Gastroesophageal sphincter (tissue), 4 donors: ENCODE measurements at regions not wholly inside any gene's neighbourhood (a gene's known extent, or its start where the extent isn't known, plus 50 kb on each side); places are given as distances from the start of the nearest gene placed in this dataset.
A peak's percentile ranks its signal among the peaks of the same experiment; 100 is the strongest.
"Not testable (repeated sequence)": the region's sequence is repeated elsewhere in the genome, so short reads cannot be mapped to it uniquely, and the experiment has no call there.

ENCODE experiments used
- ATAC-seq: fragments of 150-250 bp; one replicate; pipeline ENCODE4 v1.9.1; 2016; ENCODE audit warnings: mild to moderate bottlenecking, moderate library complexity
- H3K27ac ChIP-seq, 4 donors: fragments of 200-600 bp; sonication (generic) in 3 of 4; 1 replicate in 3 of 4; 2 replicates in 1 of 4; pipeline ENCODE4 v1.5.1; 2016 to 2019
- H3K27me3 ChIP-seq: fragments of 200-600 bp; sonication (generic); one replicate; pipeline ENCODE4 v1.5.1; 2019
- H3K36me3 ChIP-seq, 2 donors: fragments of 200-600 bp; sonication (generic); one replicate each; pipeline ENCODE4 v1.5.1; 2019; ENCODE audit warnings: control low read depth in 1 of 2
- H3K4me1 ChIP-seq, 3 donors: fragments of 200-600 bp; sonication (generic); 1 replicate in 2 of 3; 2 replicates in 1 of 3; pipeline ENCODE4 v1.5.1; 2016 to 2019; ENCODE audit warnings: control low read depth in 2 of 3
- H3K4me3 ChIP-seq, 2 donors: fragments of 200-600 bp; sonication (generic); one replicate each; pipeline ENCODE4 v1.5.1; 2019; ENCODE audit warnings: mild to moderate bottlenecking in 1 of 2, moderate library complexity in 1 of 2
- H3K9me3 ChIP-seq, 3 donors: fragments of 200-600 bp; sonication (generic); one replicate each; pipeline ENCODE4 v1.5.1; 2017 to 2019; ENCODE audit warnings: control low read depth in 2 of 3
- EP300 ChIP-seq: sonication (generic); formaldehyde crosslinking; IDR thresholded peaks from one replicate; pipeline ENCODE4 v1.6.1; 2017; ENCODE audit warnings: antibody characterized with exemption, mild to moderate bottlenecking
- POLR2A ChIP-seq, 2 donors: fragments of 450-650 bp; IDR thresholded peaks; one replicate each; pipeline ENCODE4 v1.6.1; 2017; ENCODE audit warnings: antibody characterized with exemption in 2 of 2, mild to moderate bottlenecking in 2 of 2, moderate library complexity in 1 of 2
- POLR2AphosphoS5 ChIP-seq: sonication (generic); formaldehyde crosslinking; IDR thresholded peaks from one replicate; pipeline ENCODE4 v1.6.1; 2017; ENCODE audit warnings: antibody characterized with exemption
- WGBS, 2 donors: methylation state at CpG; one replicate each; pipeline ENCODE4 v1.1.5; 2018; ENCODE audit warnings: low coverage in 1 of 2; 5-methylcytosine and 5-hydroxymethylcytosine counted together
- TF ChIP-seq, protein P1 (sequence below), 4 experiments: fragments of 200-600 bp in 2 of 4; fragments of 450-650 bp in 2 of 4; sonication (generic) in 1 of 4; IDR thresholded peaks; one replicate each; pipeline ENCODE4 v1.5.1; 2017 to 2019; ENCODE audit warnings: antibody characterized with exemption in 4 of 4, mild to moderate bottlenecking in 2 of 4, moderate library complexity in 2 of 4

DNA sequence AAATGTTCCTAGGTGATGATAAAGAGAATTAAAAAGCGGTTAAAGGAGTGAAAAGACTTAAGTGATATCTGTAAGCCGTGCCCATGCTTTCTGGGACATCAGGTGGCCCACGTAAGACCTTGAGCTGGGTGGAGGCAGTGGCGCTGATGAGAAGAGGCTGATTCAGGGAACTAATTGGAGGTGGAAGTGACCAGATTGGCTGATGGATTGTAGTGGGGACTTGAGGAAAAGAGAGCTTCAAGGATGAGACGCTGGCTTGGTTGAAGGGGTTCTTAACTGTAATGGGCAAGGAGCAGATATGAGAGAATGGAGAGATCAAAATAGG lies 69.1 kb upstream of the EP300 start:
- Histone ChIP-seq H3K9me3 (no peaks in the 10 kb centered on the region), H3K4me1 (peaks cover 2 to 27% (median 5%) of the 10 kb centered on the region in 3 donors), H3K4me3 (no peak overlapping the region), H3K36me3 (no peaks in the 10 kb centered on the region), H3K27me3 (no peaks in the 10 kb centered on the region), H3K27ac (peak overlapping the region; percentile 93 to 100 (median 97))
- 75 to 96% methylated on average over 4 to 5 of the region's 5 CpGs for WGBS, 2 donors
- no peak for TF ChIP-seq POLR2A (IDR thresholded peaks at IDR 0.05)
- no peak for ATAC-seq

DNA sequence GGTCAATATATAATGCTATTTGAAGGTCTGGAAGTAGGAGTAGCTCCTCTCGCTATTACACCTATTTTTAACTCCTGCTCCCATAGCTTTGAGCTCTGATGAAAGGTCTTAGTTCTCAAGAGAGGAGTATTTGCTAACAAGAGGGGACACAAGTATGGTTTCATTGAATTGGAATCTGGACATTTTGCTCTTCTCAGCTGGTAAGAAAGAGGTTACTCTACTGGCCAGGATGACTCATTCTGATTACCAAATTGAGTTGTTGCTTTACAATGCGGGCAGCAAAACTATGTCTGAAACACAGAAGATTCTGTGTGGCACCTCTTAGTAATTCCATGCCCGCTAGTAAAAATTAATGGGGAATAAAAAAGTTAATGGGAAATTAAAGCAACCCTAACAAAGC lies 63.6 kb upstream of the EP300 start:
- ATAC-seq = peak; percentile 76
- H3K27ac ChIP-seq = peak overlapping the region in 3 of 4 donors; percentile 5 to 29 (median 16)
- TF ChIP-seq POLR2AphosphoS5 (no peak), EP300 (no peak), POLR2A (IDR thresholded peaks at IDR 0.05) (no peak)
- TF ChIP-seq, protein P1, sequence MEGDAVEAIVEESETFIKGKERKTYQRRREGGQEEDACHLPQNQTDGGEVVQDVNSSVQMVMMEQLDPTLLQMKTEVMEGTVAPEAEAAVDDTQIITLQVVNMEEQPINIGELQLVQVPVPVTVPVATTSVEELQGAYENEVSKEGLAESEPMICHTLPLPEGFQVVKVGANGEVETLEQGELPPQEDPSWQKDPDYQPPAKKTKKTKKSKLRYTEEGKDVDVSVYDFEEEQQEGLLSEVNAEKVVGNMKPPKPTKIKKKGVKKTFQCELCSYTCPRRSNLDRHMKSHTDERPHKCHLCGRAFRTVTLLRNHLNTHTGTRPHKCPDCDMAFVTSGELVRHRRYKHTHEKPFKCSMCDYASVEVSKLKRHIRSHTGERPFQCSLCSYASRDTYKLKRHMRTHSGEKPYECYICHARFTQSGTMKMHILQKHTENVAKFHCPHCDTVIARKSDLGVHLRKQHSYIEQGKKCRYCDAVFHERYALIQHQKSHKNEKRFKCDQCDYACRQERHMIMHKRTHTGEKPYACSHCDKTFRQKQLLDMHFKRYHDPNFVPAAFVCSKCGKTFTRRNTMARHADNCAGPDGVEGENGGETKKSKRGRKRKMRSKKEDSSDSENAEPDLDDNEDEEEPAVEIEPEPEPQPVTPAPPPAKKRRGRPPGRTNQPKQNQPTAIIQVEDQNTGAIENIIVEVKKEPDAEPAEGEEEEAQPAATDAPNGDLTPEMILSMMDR (IDR thresholded peaks at IDR 0.05) = no peak
- H3K4me1 ChIP-seq = no peaks in the 10 kb centered on the region
- 64 to 81% methylated on average over 3 of the region's 3 CpGs for WGBS, 2 donors
- no peak overlapping the region for H3K4me3 ChIP-seq
- no peaks in the 10 kb centered on the region for H3K9me3 ChIP-seq
- H3K36me3 ChIP-seq = no peaks in the 10 kb centered on the region
- H3K27me3 ChIP-seq = no peaks in the 10 kb centered on the region

DNA sequence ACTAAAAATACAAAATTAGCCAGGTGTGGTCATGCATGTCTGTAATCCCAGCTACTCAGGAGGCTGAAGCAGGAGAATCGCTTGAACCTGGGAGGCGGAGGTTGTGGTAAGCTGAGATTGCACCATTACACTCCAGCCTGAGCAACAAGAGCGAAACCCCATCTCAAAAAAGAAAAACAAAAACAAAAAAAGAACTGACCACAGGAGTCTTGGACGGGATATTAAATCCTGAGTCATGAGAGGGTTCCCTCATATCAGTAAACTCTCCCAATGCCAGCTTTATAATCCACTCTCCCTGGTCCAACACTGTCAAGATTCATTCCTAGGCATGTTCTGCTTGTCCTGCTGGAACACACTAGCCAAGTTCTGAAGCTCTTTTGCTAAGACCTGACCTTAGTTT lies 61.5 kb upstream of the EP300 start:
- H3K36me3 ChIP-seq = no peaks in the 10 kb centered on the region
- TF ChIP-seq EP300 (no peak), POLR2A (IDR thresholded peaks at IDR 0.05) (no peak), POLR2AphosphoS5 (no peak)
- TF ChIP-seq, protein P1 (IDR thresholded peaks at IDR 0.05) = no peak
- no peaks in the 10 kb centered on the region for H3K9me3 ChIP-seq
- H3K4me1 ChIP-seq = no peaks in the 10 kb centered on the region
- ATAC-seq = no peak
- H3K4me3 ChIP-seq = no peak overlapping the region
- 97 to 100% methylated on average over 1 to 4 of the region's 4 CpGs for WGBS, 2 donors
- no peak overlapping the region for H3K27ac ChIP-seq
- H3K27me3 ChIP-seq = no peaks in the 10 kb centered on the region

DNA sequence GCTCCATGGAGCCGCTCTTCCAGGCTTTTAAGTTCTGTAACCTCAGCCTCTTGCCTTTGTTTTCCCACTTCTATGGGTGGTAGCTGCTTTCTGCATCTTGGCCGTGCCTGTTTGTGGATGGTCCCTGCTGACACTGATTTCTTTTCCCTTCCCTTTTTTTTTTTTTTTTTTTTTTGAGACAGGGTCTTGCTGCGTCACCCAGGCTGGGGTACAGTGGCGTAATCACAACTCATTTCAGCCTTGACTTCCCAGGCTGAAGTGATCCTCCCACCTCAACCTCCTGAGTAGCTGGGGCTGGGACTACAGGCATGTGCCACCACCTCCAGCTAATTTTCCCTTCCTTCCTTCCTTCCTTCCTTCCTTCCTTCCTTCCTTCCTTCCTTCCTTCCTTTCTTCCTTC lies 57.7 kb upstream of the EP300 start:
- whole genome bisulfite sequencing, 2 donors = 72 to 88% methylated on average over 3 to 4 of the region's 4 CpGs
- TF ChIP-seq, protein P1 (IDR thresholded peaks at IDR 0.05) = no peak
- TF ChIP-seq POLR2AphosphoS5 = no peak
- TF ChIP-seq POLR2A (IDR thresholded peaks at IDR 0.05) = no peak
- no peak for ATAC-seq
- H3K4me3 ChIP-seq = no peak overlapping the region
- no peaks in the 10 kb centered on the region for H3K27me3 ChIP-seq
- no peaks in the 10 kb centered on the region for H3K4me1 ChIP-seq
- H3K27ac ChIP-seq = no peak overlapping the region
- no peaks in the 10 kb centered on the region for H3K36me3 ChIP-seq
- H3K9me3 ChIP-seq = no peaks in the 10 kb centered on the region

DNA sequence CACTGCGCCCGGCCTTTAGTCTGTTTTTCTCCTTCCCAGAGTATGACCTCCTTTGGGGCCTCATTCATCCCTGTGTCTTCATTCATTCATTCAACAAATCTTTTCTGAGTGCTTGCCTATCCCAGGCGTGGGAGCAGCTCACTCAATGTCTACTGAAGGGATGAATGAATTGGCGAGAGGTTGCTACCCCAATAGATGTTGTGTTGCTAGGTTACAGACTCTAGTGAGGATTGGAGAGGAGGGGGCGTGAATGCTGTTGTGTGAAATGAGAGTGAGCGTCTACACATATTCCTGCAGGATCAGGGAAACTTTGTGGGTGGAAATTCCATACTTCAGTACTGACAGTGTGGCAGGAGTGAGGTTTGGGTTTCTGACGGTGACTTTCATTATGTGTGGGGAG lies 55.5 kb upstream of the EP300 start:
- Histone ChIP-seq H3K4me1 (no peaks in the 10 kb centered on the region), H3K36me3 (no peaks in the 10 kb centered on the region), H3K27me3 (no peaks in the 10 kb centered on the region), H3K4me3 (no peak overlapping the region), H3K27ac (no peak overlapping the region), H3K9me3 (no peaks in the 10 kb centered on the region)
- TF ChIP-seq, protein P1 (IDR thresholded peaks at IDR 0.05) = no peak
- no peak for TF ChIP-seq EP300
- TF ChIP-seq POLR2A (IDR thresholded peaks at IDR 0.05) = no peak
- no peak for TF ChIP-seq POLR2AphosphoS5
- WGBS, 2 donors = 59 to 85% methylated on average over 3 to 4 of the region's 7 CpGs
- no peak for ATAC-seq

DNA sequence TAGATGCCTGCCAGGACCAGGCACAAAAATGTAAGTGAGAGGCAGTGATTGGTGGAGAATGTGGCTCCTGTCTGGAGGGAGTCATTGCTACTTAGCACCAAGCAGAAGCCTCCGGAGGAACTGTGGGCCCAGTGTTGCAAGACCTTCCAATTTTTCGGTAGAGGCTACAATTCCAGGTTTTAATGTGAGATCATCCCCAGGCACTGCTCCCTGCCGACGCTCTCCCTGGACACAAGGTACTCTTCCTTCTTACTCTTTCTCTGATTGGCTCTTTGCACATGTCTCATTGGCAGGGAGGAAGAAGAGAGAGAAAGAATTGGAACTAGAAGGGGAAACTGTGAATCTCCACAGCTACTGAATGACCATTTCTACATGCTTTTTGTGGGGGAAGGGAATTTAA lies 53.7 kb upstream of the EP300 start:
- H3K27ac ChIP-seq = no peak overlapping the region
- H3K27me3 ChIP-seq = no peaks in the 10 kb centered on the region
- H3K36me3 ChIP-seq = no peaks in the 10 kb centered on the region
- ATAC-seq = no peak
- no peaks in the 10 kb centered on the region for H3K4me1 ChIP-seq
- H3K9me3 ChIP-seq = no peaks in the 10 kb centered on the region
- H3K4me3 ChIP-seq = no peak overlapping the region
- TF ChIP-seq POLR2A (IDR thresholded peaks at IDR 0.05) (no peak), POLR2AphosphoS5 (no peak), EP300 (no peak)
- TF ChIP-seq, protein P1 (IDR thresholded peaks at IDR 0.05) = no peak
- 58 to 64% methylated on average over 4 of the region's 4 CpGs for WGBS, 2 donors

DNA sequence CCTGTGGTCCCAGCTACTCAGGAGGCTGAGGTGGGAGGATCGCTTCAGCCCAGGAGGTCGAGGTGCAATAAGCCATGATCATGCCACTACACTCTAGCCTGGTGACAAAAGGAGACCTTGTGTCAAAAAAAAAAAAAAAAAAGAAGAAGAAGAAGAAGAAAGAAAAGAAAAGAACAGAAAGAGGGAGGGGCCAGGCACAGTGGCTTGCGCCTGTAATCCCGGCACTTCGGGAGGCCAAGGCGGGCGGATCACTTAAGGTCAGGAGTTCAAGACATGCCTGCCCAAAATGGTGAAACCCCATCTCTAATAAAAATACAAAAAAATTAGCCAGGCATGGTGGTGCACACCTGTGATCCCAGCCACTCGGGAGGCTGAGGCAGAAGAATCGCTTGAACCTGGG lies 52.8 kb upstream of the EP300 start:
- H3K4me3 ChIP-seq, H3K9me3 ChIP-seq, H3K4me1 ChIP-seq, ATAC-seq, H3K27ac ChIP-seq, H3K27me3 ChIP-seq, H3K36me3 ChIP-seq: not testable (repeated sequence)
- 89 to 100% methylated on average over 1 to 7 of the region's 9 CpGs for WGBS, 2 donors
